Transverse colon (tissue), 3 donors: ENCODE measurements at regions not wholly inside any gene's neighbourhood (a gene's known extent, or its start where the extent isn't known, plus 50 kb on each side); places are given as distances from the start of the nearest gene placed in this dataset.

Experiments used
- CTCF ChIP-seq, 5 experiments: fragments of 200-600 bp in 3 of 5; fragments of 450-650 bp in 2 of 5; sonication (generic) in 3 of 5; IDR thresholded peaks; 1 replicate in 2 of 5; 2 replicates in 3 of 5; pipeline ENCODE4 v1.5.1; 2016 to 2017; ENCODE audit warnings: antibody characterized with exemption in 5 of 5, inconsistent platforms in 3 of 5, mild to moderate bottlenecking in 2 of 5, moderate library complexity in 1 of 5
- EP300 ChIP-seq: sonication (generic); formaldehyde crosslinking; IDR thresholded peaks from one replicate; pipeline ENCODE4 v1.6.1; 2017; ENCODE audit warnings: antibody characterized with exemption, low read depth

- TF ChIP-seq EP300 (no peak), CTCF (IDR thresholded peaks at IDR 0.05) (no peak)
Observed at GRCh38 chr3:177569193-177569592, 371.9 kb upstream of the TBL1XR1 start.
